ENCODE measurements at regions not wholly inside any gene's neighbourhood (a gene's known extent, or its start where the extent isn't known, plus 50 kb on each side); places are given as distances from the start of the nearest gene placed in this dataset.

DNA sequence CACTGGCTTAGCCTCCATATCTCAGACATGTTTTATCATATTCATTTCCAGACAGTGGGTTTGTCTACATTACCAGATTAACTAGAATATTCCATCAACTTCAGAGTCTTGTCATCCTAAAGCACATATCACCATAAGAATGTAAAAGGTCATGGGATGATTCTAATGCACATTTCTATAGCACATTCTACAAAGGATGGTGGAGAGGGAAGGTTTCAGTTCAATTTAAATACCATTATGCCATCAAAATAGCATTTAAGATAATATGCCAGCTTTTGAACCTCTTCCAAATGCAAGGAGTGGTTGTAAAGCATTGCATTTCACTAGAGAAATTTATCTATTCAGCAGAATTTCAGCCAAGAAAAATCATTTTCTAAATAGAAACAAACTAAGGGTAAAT, 970.5 kb downstream of the TTLL7 start:
- H3K9me3 ChIP-seq: peaks cover 0 to 4% (median 0%) of the 10 kb centered on the region in 12 donors
- intact Hi-C loops (cut with DNase I): no loop called here
- ATAC-seq (no peak), DNase-seq (no peak)
- H3K4me1 ChIP-seq: peaks cover 0 to 18% (median 3%) of the 10 kb centered on the region in 12 donors
- no peaks in the 10 kb centered on the region for H3K27me3 ChIP-seq
- no peak overlapping the region for H3K4me3 ChIP-seq
- H3K27ac ChIP-seq: no peak overlapping the region
- TF ChIP-seq, protein P1, sequence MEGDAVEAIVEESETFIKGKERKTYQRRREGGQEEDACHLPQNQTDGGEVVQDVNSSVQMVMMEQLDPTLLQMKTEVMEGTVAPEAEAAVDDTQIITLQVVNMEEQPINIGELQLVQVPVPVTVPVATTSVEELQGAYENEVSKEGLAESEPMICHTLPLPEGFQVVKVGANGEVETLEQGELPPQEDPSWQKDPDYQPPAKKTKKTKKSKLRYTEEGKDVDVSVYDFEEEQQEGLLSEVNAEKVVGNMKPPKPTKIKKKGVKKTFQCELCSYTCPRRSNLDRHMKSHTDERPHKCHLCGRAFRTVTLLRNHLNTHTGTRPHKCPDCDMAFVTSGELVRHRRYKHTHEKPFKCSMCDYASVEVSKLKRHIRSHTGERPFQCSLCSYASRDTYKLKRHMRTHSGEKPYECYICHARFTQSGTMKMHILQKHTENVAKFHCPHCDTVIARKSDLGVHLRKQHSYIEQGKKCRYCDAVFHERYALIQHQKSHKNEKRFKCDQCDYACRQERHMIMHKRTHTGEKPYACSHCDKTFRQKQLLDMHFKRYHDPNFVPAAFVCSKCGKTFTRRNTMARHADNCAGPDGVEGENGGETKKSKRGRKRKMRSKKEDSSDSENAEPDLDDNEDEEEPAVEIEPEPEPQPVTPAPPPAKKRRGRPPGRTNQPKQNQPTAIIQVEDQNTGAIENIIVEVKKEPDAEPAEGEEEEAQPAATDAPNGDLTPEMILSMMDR (IDR thresholded peaks at IDR 0.05): no peak
- TF ChIP-seq POLR2A (IDR thresholded peaks at IDR 0.05): no peak
- H3K36me3 ChIP-seq: no peaks in the 10 kb centered on the region

DNA sequence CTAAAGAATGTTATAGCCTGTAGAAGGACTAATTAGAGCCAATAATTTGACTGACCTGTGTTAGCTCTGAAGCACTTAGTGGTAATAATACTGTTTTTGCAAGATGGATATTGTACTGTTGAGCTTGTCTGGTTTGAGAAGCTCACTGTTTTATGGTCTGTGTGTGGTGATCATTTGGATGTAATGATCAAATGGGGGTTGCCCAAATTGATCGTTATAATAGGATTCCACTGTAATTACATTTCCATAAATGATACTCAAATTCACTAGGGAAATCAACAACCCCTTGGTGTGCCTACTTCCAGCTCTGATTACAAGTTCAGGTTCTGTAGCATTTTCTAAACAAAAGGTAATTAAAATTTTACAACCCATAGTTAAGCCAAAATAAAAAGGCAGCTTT, 971.4 kb downstream of the TTLL7 start:
- H3K27me3 ChIP-seq: no peaks in the 10 kb centered on the region
- intact Hi-C loops (cut with DNase I): no loop called here
- no peak for ATAC-seq
- peaks cover 0 to 4% (median 0%) of the 10 kb centered on the region in 12 donors for H3K9me3 ChIP-seq
- WGBS, 4 donors: 80 to 96% (median 84%) methylated on average over 1 of the region's 1 CpG
- no peak for DNase-seq
- no peak overlapping the region for H3K27ac ChIP-seq
- peaks cover 0 to 18% (median 3%) of the 10 kb centered on the region in 12 donors for H3K4me1 ChIP-seq
- TF ChIP-seq, protein P1 (IDR thresholded peaks at IDR 0.05): no peak
- no peak for TF ChIP-seq POLR2A (IDR thresholded peaks at IDR 0.05)
- H3K36me3 ChIP-seq: no peaks in the 10 kb centered on the region
- H3K4me3 ChIP-seq: no peak overlapping the region

DNA sequence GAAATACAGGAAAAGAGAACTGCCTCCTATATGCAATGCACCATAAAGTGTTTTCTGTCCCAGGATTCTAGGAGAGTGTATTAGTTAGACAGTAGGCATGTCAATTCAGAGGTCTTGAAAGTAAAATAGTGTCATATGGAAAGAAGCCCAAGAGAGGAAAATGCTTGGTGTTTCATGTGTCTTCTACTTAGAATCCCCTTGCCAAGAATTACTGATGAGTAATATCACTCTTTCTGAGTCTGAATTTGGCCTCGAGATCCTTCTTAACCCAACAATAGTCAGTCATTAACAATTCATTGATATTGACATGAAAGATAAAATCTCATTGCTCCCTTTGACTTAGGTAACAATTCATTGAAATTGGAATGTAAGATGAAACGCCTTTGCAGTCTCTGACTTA, 972.2 kb downstream of the TTLL7 start:
- TF ChIP-seq, protein P1 (IDR thresholded peaks at IDR 0.05): no peak
- TF ChIP-seq POLR2A (IDR thresholded peaks at IDR 0.05): no peak
- ATAC-seq: no peak
- DNase-seq: no peak
- Histone ChIP-seq H3K4me3 (no peak overlapping the region), H3K9me3 (peaks cover 0 to 4% (median 0%) of the 10 kb centered on the region in 12 donors), H3K36me3 (no peaks in the 10 kb centered on the region), H3K27me3 (no peaks in the 10 kb centered on the region), H3K4me1 (peaks cover 0 to 18% (median 3%) of the 10 kb centered on the region in 12 donors), H3K27ac (no peak overlapping the region)
- WGBS, 4 donors: 76 to 88% (median 79%) methylated on average over 2 of the region's 2 CpGs
- intact Hi-C loops (cut with DNase I): no loop called here

DNA sequence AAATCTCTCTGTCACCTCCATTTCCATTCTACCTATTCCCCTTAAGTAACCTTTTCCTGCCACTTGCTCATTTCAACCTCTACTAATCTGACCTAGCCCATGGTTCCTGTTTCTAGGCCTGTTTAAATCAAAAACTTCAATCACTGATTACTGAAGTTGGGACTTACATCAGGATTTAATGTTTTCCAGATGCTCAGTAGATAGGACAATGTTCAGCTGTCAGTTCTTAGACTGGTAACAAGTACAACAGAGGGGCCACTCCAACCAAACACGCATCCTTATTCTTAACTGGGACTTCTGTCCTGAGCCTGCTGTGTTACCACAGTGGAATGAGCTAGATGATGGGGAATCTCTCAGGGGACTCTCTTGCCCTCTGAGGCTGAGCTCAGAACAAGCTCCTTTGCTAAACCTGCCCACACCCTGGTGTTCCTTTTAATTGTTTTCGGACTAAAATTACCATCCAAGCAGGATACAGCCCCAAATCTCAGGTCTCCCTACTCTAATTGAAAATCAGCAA, 974.6 kb downstream of the TTLL7 start:
- peak in 2 of 4 donors; percentile 41 for ATAC-seq
- peaks cover 0 to 18% (median 3%) of the 10 kb centered on the region in 12 donors for H3K4me1 ChIP-seq
- H3K27ac ChIP-seq: peak overlapping the region in 7 of 12 donors; percentile 3 to 51 (median 21)
- H3K4me3 ChIP-seq: peak overlapping the region in 1 of 12 donors; percentile 2
- intact Hi-C loops (cut with DNase I): no loop called here
- TF ChIP-seq, protein P1 (IDR thresholded peaks at IDR 0.05): no peak
- no peaks in the 10 kb centered on the region for H3K27me3 ChIP-seq
- 62 to 74% (median 69%) methylated on average over 2 of the region's 2 CpGs for WGBS, 4 donors
- peaks cover 0 to 19% (median 8%) of the 10 kb centered on the region in 12 donors for H3K9me3 ChIP-seq
- peak in 1 of 5 donors; percentile 21 for DNase-seq
- no peaks in the 10 kb centered on the region for H3K36me3 ChIP-seq
